SK-N-DZ (cell line): ENCODE measurements at regions not wholly inside any gene's neighbourhood (a gene's known extent, or its start where the extent isn't known, plus 50 kb on each side); places are given as distances from the start of the nearest gene placed in this dataset.
"Not testable (repeated sequence)": the region's sequence is repeated elsewhere in the genome, so short reads cannot be mapped to it uniquely, and the experiment has no call there.

Experiments used
- DNase-seq: peaks from one replicate; pipeline ENCODE4 v3.0.0-alpha.2; 2015; ENCODE audit warnings: low spot score

- DNase-seq = peak; percentile 76
Observed at GRCh38 chr16:22436823-22437652, 62.6 kb upstream of the CDR2 start.

GRCh38 chr16:22436326-22436822 lies 62.0 kb upstream of the CDR2 start:
- not testable (repeated sequence) for DNase-seq

GRCh38 chr16:22431314-22431713 lies 56.9 kb upstream of the CDR2 start:
- not testable (repeated sequence) for DNase-seq

- DNase-seq = no peak
Observed at GRCh38 chr16:22428654-22429053, 54.2 kb upstream of the CDR2 start.

GRCh38 chr16:22427556-22427955 lies 53.1 kb upstream of the CDR2 start:
- DNase-seq = no peak

- DNase-seq = no peak
Observed at GRCh38 chr16:22425847-22426246, 51.4 kb upstream of the CDR2 start.

GRCh38 chr16:22425036-22425801 lies 50.8 kb upstream of the CDR2 start:
- DNase-seq = no peak

- DNase-seq = no peak
Observed at GRCh38 chr16:22424161-22424937, 49.9 kb upstream of the CDR2 start.
